HCT116 (cell line): ENCODE measurements at regions not wholly inside any gene's neighbourhood (a gene's known extent, or its start where the extent isn't known, plus 50 kb on each side); places are given as distances from the start of the nearest gene placed in this dataset.

Source experiments
- ATAC-seq: fragments of 200-7000 bp; cut with Tn5 transposase; 2 replicates; pipeline ENCODE4 v1.9.1; 2020; ENCODE audit warnings: mild to moderate bottlenecking, moderate library complexity
- BruUV-seq: library from RNA; stranded (reverse); fragments of 400-500 nt; replicated peaks from 2 replicates; lab custom pipeline; 2021; lab: Mats Ljungman, UMichigan
- CTCF ChIA-PET: fragments of 300-600 bp; sonication (Branson Sonifier 250); formaldehyde crosslinking; loops from one replicate; lab custom pipeline; 2021; ENCODE audit warnings: antibody characterized with exemption; lab: Charles Lee
- POLR2A ChIA-PET: fragments of 300-600, 350-600 bp; sonication (Branson Sonifier 250); formaldehyde crosslinking; loops from one replicate; lab custom pipeline; 2021; ENCODE audit warnings: antibody characterized with exemption; lab: Charles Lee
- RAD21 ChIA-PET, 2 experiments: fragments of 300-600 bp; sonication (Branson Sonifier 250); formaldehyde crosslinking; loops; one replicate each; lab custom pipeline; 2023; ENCODE audit warnings: low total read pairs in 2 of 2; ENCODE audit not compliant: uncharacterized antibody in 2 of 2, unreplicated experiment in 2 of 2, low non-redundant PET in 1 of 2; lab: Charles Lee
- DNase-seq: peaks from one replicate; pipeline ENCODE4 v3.0.0-alpha.2; 2010; ENCODE audit warnings: low read depth, low spot score
- H2AFZ ChIP-seq: fragments of 200-600 bp; shearing (Covaris generic), sonication (generic); 2 replicates; pipeline ENCODE4 v1.6.1; 2017; ENCODE audit warnings: low read depth, mixed run types, mixed read lengths, antibody characterized with exemption, low read length; ENCODE audit not compliant: poor library complexity, severe bottlenecking
- H3K27ac ChIP-seq: 2 replicates; pipeline ENCODE4 v1.5.1; 2012; ENCODE audit warnings: low read depth, low read length
- H3K27me3 ChIP-seq: fragments of 200-600 bp; sonication (generic); 2 replicates; pipeline ENCODE4 v1.6.1; 2016; ENCODE audit warnings: mixed run types, low read length, mixed read lengths; ENCODE audit not compliant: insufficient read depth
- H3K36me3 ChIP-seq, 2 experiments: fragments of 200-500 bp in 1 of 2; fragments of 200-600 bp in 1 of 2; sonication (Bioruptor generic) in 1 of 2; sonication (generic) in 1 of 2; 2 replicates each; pipeline versions ENCODE4 v1.5.1 to v1.6.1; 2014 to 2016; ENCODE audit warnings: low read length in 2 of 2, inconsistent platforms in 1 of 2, mixed read lengths in 1 of 2, mixed run types in 1 of 2; ENCODE audit not compliant: insufficient read depth in 2 of 2, control insufficient read depth in 1 of 2
- H3K4me1 ChIP-seq, 2 experiments: fragments of 200-600 bp in 1 of 2; sonication (generic) in 1 of 2; 2 replicates each; pipeline versions ENCODE4 v1.5.1 to v1.6.1; 2012 to 2017; ENCODE audit warnings: low read length in 2 of 2, inconsistent platforms in 1 of 2, mild to moderate bottlenecking in 1 of 2, mixed read lengths in 1 of 2, mixed run types in 1 of 2, moderate library complexity in 1 of 2; ENCODE audit not compliant: insufficient read depth in 2 of 2, control insufficient read depth in 1 of 2
- H3K4me2 ChIP-seq: fragments of 200-600 bp; sonication (generic); 2 replicates; pipeline ENCODE4 v1.6.1; 2017; ENCODE audit warnings: mixed run types, low read length, mixed read lengths
- H3K4me3 ChIP-seq, 2 experiments: fragments of 200-600 bp in 1 of 2; sonication (generic) in 1 of 2; replicated peaks in 1 of 2; 2 replicates each; pipeline ENCODE4 v1.5.1; 2011 to 2016; ENCODE audit warnings: low read length in 2 of 2, control low read depth in 1 of 2, low read depth in 1 of 2, mild to moderate bottlenecking in 1 of 2, mixed read lengths in 1 of 2, mixed run types in 1 of 2
- H3K79me2 ChIP-seq: fragments of 200-600 bp; sonication (generic); 2 replicates; pipeline ENCODE4 v1.6.1; 2017; ENCODE audit warnings: mild to moderate bottlenecking, mixed run types, low read length, moderate library complexity, mixed read lengths; ENCODE audit not compliant: insufficient read depth
- H3K9ac ChIP-seq: fragments of 200-600 bp; sonication (generic); 2 replicates; pipeline ENCODE4 v1.6.1; 2016; ENCODE audit warnings: low read length, mixed read lengths
- H3K9me2 ChIP-seq: fragments of 200-600 bp; sonication (generic), shearing (Covaris generic); 2 replicates; pipeline ENCODE4 v1.6.1; 2017; ENCODE audit warnings: mixed run types, mild to moderate bottlenecking, moderate library complexity; ENCODE audit not compliant: insufficient read depth
- H3K9me3 ChIP-seq, 2 experiments: fragments of 200-500 bp in 1 of 2; fragments of 200-600 bp in 1 of 2; sonication (Bioruptor generic) in 1 of 2; sonication (generic) in 1 of 2; 2 replicates each; pipeline ENCODE4 v1.6.1; 2014 to 2017; ENCODE audit warnings: low read length in 2 of 2, mixed read lengths in 2 of 2, inconsistent platforms in 1 of 2, low read depth in 1 of 2, mild to moderate bottlenecking in 1 of 2, mixed run types in 1 of 2, moderate library complexity in 1 of 2; ENCODE audit not compliant: control insufficient read depth in 1 of 2, insufficient read depth in 1 of 2
- H4K20me1 ChIP-seq: fragments of 200-600 bp; sonication (generic), shearing (Covaris generic); 2 replicates; pipeline ENCODE4 v1.6.1; 2017; ENCODE audit warnings: mixed run types, mild to moderate bottlenecking, moderate library complexity; ENCODE audit not compliant: insufficient read depth
- CBX3 ChIP-seq: IDR thresholded peaks from 2 replicates; pipeline ENCODE4 v1.6.1; 2012; ENCODE audit warnings: low read depth
- CEBPB ChIP-seq: IDR thresholded peaks from 2 replicates; pipeline ENCODE4 v1.6.1; 2012; ENCODE audit warnings: low read depth
- CTCF ChIP-seq, 3 experiments: fragments of 200-600 bp in 1 of 3; sonication (generic) in 1 of 3; IDR thresholded peaks in 2 of 3; conservative IDR thresholded peaks in 1 of 3; 2 replicates each; pipeline ENCODE4 v1.5.1; 2012 to 2017; ENCODE audit warnings: low read depth in 2 of 3, low read length in 2 of 3, antibody characterized with exemption in 1 of 3, borderline replicate concordance in 1 of 3, control low read depth in 1 of 3, mild to moderate bottlenecking in 1 of 3, mixed read lengths in 1 of 3, mixed run types in 1 of 3, moderate library complexity in 1 of 3; ENCODE audit not compliant: insufficient read depth in 1 of 3
- EGR1 ChIP-seq: IDR thresholded peaks from 2 replicates; pipeline ENCODE4 v1.6.1; 2012; ENCODE audit warnings: low read depth
- EZH2 ChIP-seq: fragments of 200-600 bp; sonication (generic); IDR thresholded peaks from 2 replicates; pipeline ENCODE4 v1.6.1; 2017; ENCODE audit warnings: antibody characterized with exemption, mixed run types
- EZH2phosphoT487 ChIP-seq: fragments of 200-600 bp; IDR thresholded peaks from 2 replicates; pipeline ENCODE4 v1.6.1; 2018; ENCODE audit warnings: antibody characterized with exemption, borderline replicate concordance
- FOSL1 ChIP-seq: IDR thresholded peaks from 2 replicates; pipeline ENCODE4 v1.6.1; 2012; ENCODE audit warnings: low read depth
- JUND ChIP-seq: IDR thresholded peaks from 2 replicates; pipeline ENCODE4 v1.6.1; 2012
- POLR2A ChIP-seq: IDR thresholded peaks from 2 replicates; pipeline ENCODE4 v1.7.0; 2011; ENCODE audit warnings: borderline replicate concordance; ENCODE audit not compliant: insufficient read depth, insufficient read length; ENCODE audit errors: extremely low read depth
- POLR2AphosphoS5 ChIP-seq: IDR thresholded peaks from 2 replicates; pipeline ENCODE4 v1.6.1; 2011; ENCODE audit warnings: mild to moderate bottlenecking, low read depth, low read length, moderate library complexity
- RAD21 ChIP-seq: IDR thresholded peaks from 2 replicates; pipeline ENCODE4 v1.6.1; 2012; ENCODE audit warnings: low read depth, mild to moderate bottlenecking
- REST ChIP-seq: IDR thresholded peaks from 2 replicates; pipeline ENCODE4 v1.6.1; 2012; ENCODE audit warnings: low read depth
- SP1 ChIP-seq: IDR thresholded peaks from 2 replicates; pipeline ENCODE4 v1.6.1; 2012; ENCODE audit warnings: low read depth
- TCF7L2 ChIP-seq: IDR thresholded peaks from 2 replicates; pipeline ENCODE4 v1.7.0; 2011; ENCODE audit warnings: borderline replicate concordance, inconsistent platforms; ENCODE audit not compliant: insufficient read depth, insufficient read length; ENCODE audit errors: extremely low read depth
- ZFX ChIP-seq: fragments of 450-650 bp; IDR thresholded peaks from 2 replicates; pipeline ENCODE4 v1.6.1; 2017
- ZNF274 ChIP-seq: fragments of 200-500 bp; sonication (Bioruptor generic); IDR thresholded peaks from 2 replicates; pipeline ENCODE4 v1.6.1; 2014; ENCODE audit warnings: mild to moderate bottlenecking, low read depth, low read length, inconsistent platforms
- intact Hi-C: fragments of 100-400 bp; cut with micrococcal nuclease; formaldehyde crosslinking; loops from 2 replicates; pipeline ENCODE4 v1.10.0; 2022
- TF ChIP-seq, protein P1 (sequence below): IDR thresholded peaks from 2 replicates; pipeline ENCODE4 v1.6.1; 2012

DNA sequence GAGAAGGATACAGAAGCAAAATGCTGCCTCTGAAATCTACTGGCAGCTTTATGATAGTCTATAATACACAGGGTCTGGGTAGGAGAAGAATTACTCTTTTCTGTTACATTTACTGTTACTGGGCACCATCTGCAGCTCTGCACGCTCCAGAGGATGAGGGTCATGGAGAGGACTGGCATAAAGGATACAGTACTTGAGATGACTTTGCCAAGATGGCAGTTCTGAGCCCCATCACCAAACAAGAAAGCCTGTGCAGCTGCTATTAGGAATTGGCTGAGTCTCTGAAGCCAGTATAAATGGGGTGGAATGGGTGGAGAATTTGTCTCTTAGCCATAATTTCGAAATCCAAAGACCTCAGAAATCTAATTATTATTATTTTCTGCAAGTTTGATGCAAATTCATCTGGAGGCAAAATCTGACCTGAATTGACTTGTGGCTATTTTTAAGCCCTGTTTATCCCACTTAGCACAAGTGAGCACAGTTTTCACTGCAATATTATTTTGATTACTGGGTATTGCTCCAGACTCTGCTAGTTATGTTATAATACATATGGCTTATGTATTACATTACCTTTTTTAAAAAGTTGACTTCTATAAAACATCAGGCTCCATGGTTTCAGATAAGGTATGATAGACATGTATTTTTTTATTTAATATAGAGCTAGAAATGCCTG is 579.5 kb downstream of the MBD2 start:
- no peaks in the 10 kb centered on the region for H4K20me1 ChIP-seq
- no peaks in the 10 kb centered on the region for H3K79me2 ChIP-seq
- H3K27ac ChIP-seq, result no peak overlapping the region
- H3K4me1 ChIP-seq, result no peaks in the 10 kb centered on the region
- TF ChIP-seq RAD21, result no peak
- H2AFZ ChIP-seq, result no peak overlapping the region
- ATAC-seq (no peak), DNase-seq (no peak)
- no TSS peak for BruUV-seq
- RAD21 ChIA-PET, result no interaction called here
- intact Hi-C loops, result no loop called here
- no peaks in the 10 kb centered on the region for H3K36me3 ChIP-seq
- no peak overlapping the region for H3K9ac ChIP-seq
- no peaks in the 10 kb centered on the region for H3K27me3 ChIP-seq
- H3K4me3 ChIP-seq, result no peak overlapping the region
- no peaks in the 10 kb centered on the region for H3K9me2 ChIP-seq
- CTCF ChIA-PET, result no interaction called here
- POLR2A ChIA-PET, result no interaction called here
- H3K9me3 ChIP-seq, result peaks cover 4 to 8% of the 10 kb centered on the region in 2 experiments; a peak in 2 of 4 replicates
- no peak overlapping the region for H3K4me2 ChIP-seq

DNA sequence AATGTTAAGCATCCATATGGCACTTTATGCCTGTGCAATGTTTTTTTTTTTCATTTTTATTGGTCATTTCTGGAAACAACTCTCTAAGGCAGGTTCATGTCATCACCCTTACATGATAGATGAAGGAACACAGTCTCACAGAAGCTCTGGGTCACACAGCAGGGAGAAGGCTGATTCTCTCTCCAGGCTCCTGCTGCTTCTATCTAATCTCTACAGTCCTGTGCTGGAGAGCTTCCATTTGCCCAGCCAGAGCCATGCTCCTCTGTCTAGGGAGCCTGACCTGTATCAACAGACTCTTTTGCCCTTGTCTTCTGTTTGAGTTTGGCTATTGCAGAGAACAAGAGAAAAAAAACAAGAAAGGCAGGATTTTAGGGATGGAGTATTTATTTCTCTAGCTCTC is 584.8 kb downstream of the MBD2 start:
- ATAC-seq, result no peak
- Histone ChIP-seq H3K4me1 (no peaks in the 10 kb centered on the region), H2AFZ (no peak overlapping the region), H3K27me3 (no peaks in the 10 kb centered on the region), H4K20me1 (no peaks in the 10 kb centered on the region), H3K4me2 (no peak overlapping the region), H3K4me3 (no peak overlapping the region), H3K9me2 (no peaks in the 10 kb centered on the region), H3K36me3 (no peaks in the 10 kb centered on the region), H3K9me3 (peaks cover 0 to under 1% of the 10 kb centered on the region in 2 experiments; a peak in 2 of 4 replicates), H3K9ac (no peak overlapping the region), H3K79me2 (no peaks in the 10 kb centered on the region), H3K27ac (no peak overlapping the region)
- ChIA-PET POLR2A (no interaction called here), CTCF (no interaction called here), RAD21 (no interaction called here)
- TF ChIP-seq, protein P1, sequence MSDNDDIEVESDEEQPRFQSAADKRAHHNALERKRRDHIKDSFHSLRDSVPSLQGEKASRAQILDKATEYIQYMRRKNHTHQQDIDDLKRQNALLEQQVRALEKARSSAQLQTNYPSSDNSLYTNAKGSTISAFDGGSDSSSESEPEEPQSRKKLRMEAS, result no peak
- no peak for TF ChIP-seq SP1
- no peak for TF ChIP-seq EZH2
- TF ChIP-seq EZH2phosphoT487, result no peak
- TF ChIP-seq CBX3, result no peak
- TF ChIP-seq ZNF274, result no peak
- no peak for TF ChIP-seq POLR2AphosphoS5
- TF ChIP-seq EGR1, result no peak
- no peak for TF ChIP-seq CEBPB
- no peak for TF ChIP-seq ZFX
- no peak for TF ChIP-seq FOSL1
- TF ChIP-seq JUND, result no peak
- no peak for TF ChIP-seq RAD21
- TF ChIP-seq REST, result no peak
- no peak for TF ChIP-seq TCF7L2
- no peak for TF ChIP-seq CTCF (IDR thresholded peaks at IDR 0.05 in 2 of 3, conservative IDR thresholded peaks at IDR 0.05 in 1 of 3; ENCODE audit: borderline replicate concordance in 1 of 3, insufficient read depth in 1 of 3, low read depth in 2 of 3, low read length in 2 of 3)
- TF ChIP-seq POLR2A, result no peak
- no TSS peak for BruUV-seq
- no peak for DNase-seq
- intact Hi-C loops, result no loop called here
